Ishikawa (cell line): ENCODE measurements at regions not wholly inside any gene's neighbourhood (a gene's known extent, or its start where the extent isn't known, plus 50 kb on each side); places are given as distances from the start of the nearest gene placed in this dataset.

Source experiments
- EGR1 ChIP-seq: IDR thresholded peaks from 2 replicates; pipeline ENCODE4 v1.6.1; 2012
- RAD21 ChIP-seq: IDR thresholded peaks from 2 replicates; pipeline ENCODE4 v1.6.1; 2012; ENCODE audit warnings: low read depth
- TAF1 ChIP-seq: IDR thresholded peaks from 2 replicates; pipeline ENCODE4 v1.6.1; 2012; ENCODE audit warnings: low read depth, mild to moderate bottlenecking
- TEAD4 ChIP-seq: IDR thresholded peaks from 2 replicates; pipeline ENCODE4 v1.6.1; 2012
- YY1 ChIP-seq: IDR thresholded peaks from 2 replicates; pipeline ENCODE4 v1.6.1; 2012; ENCODE audit warnings: low read depth
- TF ChIP-seq, protein P1 (sequence below): IDR thresholded peaks from 2 replicates; pipeline ENCODE4 v1.6.1; 2012

DNA sequence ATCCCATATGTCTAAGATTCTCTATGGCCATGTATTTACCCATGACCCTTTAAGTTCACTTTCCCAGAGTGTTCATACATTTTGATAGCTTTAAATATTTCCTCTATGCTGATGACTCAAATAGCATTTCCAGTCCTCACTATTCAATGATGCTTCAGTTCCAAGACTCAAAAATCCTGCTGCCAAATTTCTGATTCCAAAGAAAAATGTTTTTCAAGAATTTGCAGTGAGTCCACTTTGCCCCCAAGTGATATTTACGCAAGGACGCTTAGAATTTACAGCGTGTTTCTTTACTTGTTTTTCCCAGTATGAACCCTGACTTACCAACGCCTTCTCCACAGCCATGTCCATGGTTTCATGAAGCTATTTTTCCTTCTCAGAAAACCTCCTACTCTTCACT lies 127.9 kb upstream of the PCDH18 start:
- TF ChIP-seq, protein P1, sequence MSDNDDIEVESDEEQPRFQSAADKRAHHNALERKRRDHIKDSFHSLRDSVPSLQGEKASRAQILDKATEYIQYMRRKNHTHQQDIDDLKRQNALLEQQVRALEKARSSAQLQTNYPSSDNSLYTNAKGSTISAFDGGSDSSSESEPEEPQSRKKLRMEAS, result no peak
- no peak for TF ChIP-seq RAD21
- no peak for TF ChIP-seq YY1
- no peak for TF ChIP-seq TEAD4
- TF ChIP-seq TAF1, result no peak
- TF ChIP-seq EGR1, result no peak
